ELR (cell line): ENCODE measurements at regions not wholly inside any gene's neighbourhood (a gene's known extent, or its start where the extent isn't known, plus 50 kb on each side); places are given as distances from the start of the nearest gene placed in this dataset.
"Not testable (repeated sequence)": the region's sequence is repeated elsewhere in the genome, so short reads cannot be mapped to it uniquely, and the experiment has no call there.

Experiments
- DNase-seq: peaks from one replicate; pipeline ENCODE4 v3.0.0-alpha.2; 2015; ENCODE audit warnings: low read depth

- no peak for DNase-seq
These were observed 426.7 kb upstream of the ARX start for GRCh38 chrX:25442499-25442898.

- DNase-seq: no peak
These were observed 417.5 kb upstream of the ARX start for GRCh38 chrX:25433307-25433706.

GRCh38 chrX:25432396-25432795 is 416.6 kb upstream of the ARX start:
- no peak for DNase-seq

- DNase-seq: no peak
These were observed 412.2 kb upstream of the ARX start for GRCh38 chrX:25427873-25428555.

GRCh38 chrX:25404163-25404562 is 388.4 kb upstream of the ARX start:
- DNase-seq: not testable (repeated sequence)

- DNase-seq: no peak
These were observed 373.5 kb upstream of the ARX start for GRCh38 chrX:25389266-25389665.

- DNase-seq: no peak
These were observed 367.4 kb upstream of the ARX start for GRCh38 chrX:25383196-25383595.

- DNase-seq: no peak
These were observed 340.7 kb upstream of the ARX start for GRCh38 chrX:25356456-25356855.

GRCh38 chrX:25344161-25344936 is 328.6 kb upstream of the ARX start:
- no peak for DNase-seq

GRCh38 chrX:25343060-25343459 is 327.3 kb upstream of the ARX start:
- no peak for DNase-seq

GRCh38 chrX:25337841-25338240 is 322.1 kb upstream of the ARX start:
- no peak for DNase-seq

- DNase-seq: no peak
These were observed 285.2 kb upstream of the ARX start for GRCh38 chrX:25300994-25301393.

- no peak for DNase-seq
These were observed 281.1 kb upstream of the ARX start for GRCh38 chrX:25296850-25297249.

GRCh38 chrX:25295466-25295865 is 279.7 kb upstream of the ARX start:
- no peak for DNase-seq

GRCh38 chrX:25290132-25290531 is 274.4 kb upstream of the ARX start:
- DNase-seq: no peak

GRCh38 chrX:25288676-25289075 is 272.9 kb upstream of the ARX start:
- no peak for DNase-seq

GRCh38 chrX:25287521-25287920 is 271.8 kb upstream of the ARX start:
- DNase-seq: no peak

GRCh38 chrX:25285598-25285997 is 269.8 kb upstream of the ARX start:
- no peak for DNase-seq

GRCh38 chrX:25279510-25279909 is 263.7 kb upstream of the ARX start:
- DNase-seq: no peak

GRCh38 chrX:25278341-25278740 is 262.6 kb upstream of the ARX start:
- DNase-seq: no peak

GRCh38 chrX:25277574-25277973 is 261.8 kb upstream of the ARX start:
- DNase-seq: no peak

GRCh38 chrX:25275159-25275558 is 259.4 kb upstream of the ARX start:
- no peak for DNase-seq

GRCh38 chrX:25241461-25241860 is 225.7 kb upstream of the ARX start:
- DNase-seq: no peak

- no peak for DNase-seq
These were observed 210.4 kb upstream of the ARX start for GRCh38 chrX:25226151-25226550.
